Kidney epithelial cell (primary cell): ENCODE measurements at regions not wholly inside any gene's neighbourhood (a gene's known extent, or its start where the extent isn't known, plus 50 kb on each side); places are given as distances from the start of the nearest gene placed in this dataset.

Source experiments
- DNase-seq: peaks from one replicate; pipeline ENCODE4 v3.0.0-alpha.2; 2010; ENCODE audit warnings: low read depth
- H3K27me3 ChIP-seq: 2 replicates; pipeline ENCODE4 v1.6.0; 2011; ENCODE audit warnings: low read length; ENCODE audit not compliant: control insufficient read depth, insufficient read depth
- H3K36me3 ChIP-seq: 2 replicates; pipeline ENCODE4 v1.5.1; 2011; ENCODE audit warnings: low read length; ENCODE audit not compliant: control insufficient read depth, insufficient read depth
- H3K4me3 ChIP-seq: 2 replicates; pipeline ENCODE4 v1.5.1; 2011; ENCODE audit warnings: low read depth, mild to moderate bottlenecking, control low read depth, low read length
- CTCF ChIP-seq: IDR thresholded peaks from 2 replicates; pipeline ENCODE4 v1.5.1; 2011; ENCODE audit warnings: mild to moderate bottlenecking, moderate library complexity, low read length, control low read depth, inconsistent platforms; ENCODE audit not compliant: insufficient read depth, poor library complexity, severe bottlenecking

GRCh38 chr4:111839141-111839540, 306.1 kb upstream of the FAM241A start:
- H3K27me3 ChIP-seq: no peaks in the 10 kb centered on the region
- DNase-seq: no peak
- H3K36me3 ChIP-seq: no peaks in the 10 kb centered on the region
- TF ChIP-seq CTCF: no peak
- H3K4me3 ChIP-seq: no peak overlapping the region

GRCh38 chr4:111842336-111842735, 302.9 kb upstream of the FAM241A start:
- Histone ChIP-seq H3K4me3 (no peak overlapping the region), H3K27me3 (no peaks in the 10 kb centered on the region), H3K36me3 (no peaks in the 10 kb centered on the region)
- no peak for TF ChIP-seq CTCF
- no peak for DNase-seq

- DNase-seq: no peak
- Histone ChIP-seq H3K4me3 (no peak overlapping the region), H3K27me3 (no peaks in the 10 kb centered on the region), H3K36me3 (no peaks in the 10 kb centered on the region)
- TF ChIP-seq CTCF: peak; percentile 29
Measured at GRCh38 chr4:111847296-111848008, 297.8 kb upstream of the FAM241A start.

GRCh38 chr4:111849746-111850284, 295.4 kb upstream of the FAM241A start:
- no peaks in the 10 kb centered on the region for H3K36me3 ChIP-seq
- H3K4me3 ChIP-seq: no peak overlapping the region
- TF ChIP-seq CTCF: no peak
- H3K27me3 ChIP-seq: no peaks in the 10 kb centered on the region
- DNase-seq: no peak

GRCh38 chr4:111854494-111855087, 290.7 kb upstream of the FAM241A start:
- no peak for DNase-seq

More at GRCh38 chr4:111854494-111855087, 290.7 kb upstream of the FAM241A start:
- TF ChIP-seq CTCF: peak; percentile 65
- no peaks in the 10 kb centered on the region for H3K36me3 ChIP-seq
- no peak overlapping the region for H3K4me3 ChIP-seq
- no peaks in the 10 kb centered on the region for H3K27me3 ChIP-seq
